ENCODE measurements at regions not wholly inside any gene's neighbourhood (a gene's known extent, or its start where the extent isn't known, plus 50 kb on each side); places are given as distances from the start of the nearest gene placed in this dataset.

DNA sequence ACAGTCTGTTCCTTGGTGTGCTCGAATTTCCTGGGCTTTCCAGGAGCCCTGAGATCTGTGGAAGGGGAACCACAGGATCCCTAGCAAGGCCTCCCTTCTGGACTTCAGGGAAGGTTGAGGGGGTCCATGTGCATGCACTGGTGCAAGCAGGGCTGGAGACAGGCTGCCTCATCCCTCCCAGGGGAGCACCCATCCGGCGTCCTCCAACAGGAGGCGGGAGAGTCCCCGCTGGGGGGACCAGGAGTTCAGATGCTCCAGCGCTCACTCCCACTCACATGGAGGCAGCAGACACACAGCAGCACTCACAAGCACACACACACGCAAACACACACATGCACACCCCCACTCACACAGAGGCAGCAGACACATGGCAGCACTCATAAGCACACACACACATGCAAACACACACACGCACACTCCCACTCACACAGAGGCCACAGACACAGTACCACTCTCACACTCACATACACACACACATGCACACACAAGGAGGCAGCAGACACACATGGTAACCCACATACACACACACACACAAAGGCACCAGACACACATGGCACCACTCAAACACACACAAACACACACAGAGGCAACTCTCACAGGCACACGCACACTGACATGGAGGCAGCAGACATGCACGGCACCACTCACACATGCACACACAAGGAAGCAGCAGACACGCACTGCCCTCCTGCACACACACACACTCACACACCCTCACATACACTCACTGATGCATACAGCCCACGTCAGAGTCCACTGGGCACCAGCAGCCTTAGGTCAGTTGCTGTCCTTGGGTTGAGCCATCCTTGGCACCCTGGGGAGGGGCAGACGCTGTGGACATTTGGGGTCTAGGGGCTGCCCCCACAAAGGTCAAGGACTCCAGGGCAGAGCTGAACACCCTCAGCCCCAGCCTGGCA, 247.0 kb upstream of the PPP2R2D start:
- TF ChIP-seq, protein P1, sequence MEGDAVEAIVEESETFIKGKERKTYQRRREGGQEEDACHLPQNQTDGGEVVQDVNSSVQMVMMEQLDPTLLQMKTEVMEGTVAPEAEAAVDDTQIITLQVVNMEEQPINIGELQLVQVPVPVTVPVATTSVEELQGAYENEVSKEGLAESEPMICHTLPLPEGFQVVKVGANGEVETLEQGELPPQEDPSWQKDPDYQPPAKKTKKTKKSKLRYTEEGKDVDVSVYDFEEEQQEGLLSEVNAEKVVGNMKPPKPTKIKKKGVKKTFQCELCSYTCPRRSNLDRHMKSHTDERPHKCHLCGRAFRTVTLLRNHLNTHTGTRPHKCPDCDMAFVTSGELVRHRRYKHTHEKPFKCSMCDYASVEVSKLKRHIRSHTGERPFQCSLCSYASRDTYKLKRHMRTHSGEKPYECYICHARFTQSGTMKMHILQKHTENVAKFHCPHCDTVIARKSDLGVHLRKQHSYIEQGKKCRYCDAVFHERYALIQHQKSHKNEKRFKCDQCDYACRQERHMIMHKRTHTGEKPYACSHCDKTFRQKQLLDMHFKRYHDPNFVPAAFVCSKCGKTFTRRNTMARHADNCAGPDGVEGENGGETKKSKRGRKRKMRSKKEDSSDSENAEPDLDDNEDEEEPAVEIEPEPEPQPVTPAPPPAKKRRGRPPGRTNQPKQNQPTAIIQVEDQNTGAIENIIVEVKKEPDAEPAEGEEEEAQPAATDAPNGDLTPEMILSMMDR (IDR thresholded peaks at IDR 0.05) = no peak
- no peak for TF ChIP-seq POLR2A (IDR thresholded peaks at IDR 0.05)
- TF ChIP-seq EP300 (IDR thresholded peaks at IDR 0.05) = no peak
